ENCODE measurements at regions not wholly inside any gene's neighbourhood (a gene's known extent, or its start where the extent isn't known, plus 50 kb on each side); places are given as distances from the start of the nearest gene placed in this dataset.

DNA sequence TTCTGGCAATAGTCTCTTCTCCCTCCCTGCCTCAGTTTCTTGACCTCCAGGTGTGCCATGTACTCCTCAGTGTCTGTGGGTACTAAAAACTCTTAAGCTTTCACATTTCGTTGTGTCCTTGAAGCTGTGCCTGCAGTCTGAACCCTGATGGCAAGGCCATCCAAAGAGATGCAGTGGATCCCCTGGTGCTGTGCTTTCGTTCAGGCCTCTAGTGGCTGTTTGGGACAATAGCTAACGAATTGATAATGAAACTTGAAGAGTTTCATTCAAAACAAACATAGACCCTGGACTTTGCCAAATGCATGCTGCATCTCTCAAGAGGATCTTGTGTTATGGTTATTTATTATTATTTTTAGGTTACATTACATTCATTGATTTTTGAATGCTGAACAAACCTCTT lies 523.1 kb upstream of the FSIP2 start:
- no peak for DNase-seq
- intact Hi-C loops (cut with DNase I): no loop called here
- 32 to 40% methylated on average over 3 of the region's 3 CpGs for WGBS, 2 donors

GRCh38 chr2:185219981-185220380 lies 518.6 kb upstream of the FSIP2 start:
- TF ChIP-seq POLR2A (IDR thresholded peaks at IDR 0.05) (no peak), CTCF (IDR thresholded peaks at IDR 0.05) (no peak)
- no peak overlapping the region for H3K27ac ChIP-seq
- H3K4me3 ChIP-seq: no peak overlapping the region
- DNase-seq: no peak
- intact Hi-C loops (cut with DNase I): no loop called here
- no peaks in the 10 kb centered on the region for H3K27me3 ChIP-seq
- H3K9me3 ChIP-seq: no peaks in the 10 kb centered on the region
- no peaks in the 10 kb centered on the region for H3K36me3 ChIP-seq
- 34 to 54% methylated on average over 3 of the region's 3 CpGs for WGBS, 2 donors
- no peaks in the 10 kb centered on the region for H3K4me1 ChIP-seq

More for the DNA sequence above, 523.1 kb upstream of the FSIP2 start:
- Histone ChIP-seq H3K27ac (no peak overlapping the region), H3K27me3 (no peaks in the 10 kb centered on the region), H3K4me3 (no peak overlapping the region), H3K9me3 (no peaks in the 10 kb centered on the region), H3K4me1 (no peaks in the 10 kb centered on the region), H3K36me3 (no peaks in the 10 kb centered on the region)
- TF ChIP-seq CTCF (IDR thresholded peaks at IDR 0.05): no peak
- TF ChIP-seq POLR2A (IDR thresholded peaks at IDR 0.05): no peak

GRCh38 chr2:185222311-185222710 lies 516.3 kb upstream of the FSIP2 start:
- intact Hi-C loops (cut with DNase I): no loop called here
- no peaks in the 10 kb centered on the region for H3K9me3 ChIP-seq
- no peak for DNase-seq
- no peaks in the 10 kb centered on the region for H3K36me3 ChIP-seq
- no peaks in the 10 kb centered on the region for H3K4me1 ChIP-seq
- no peak overlapping the region for H3K27ac ChIP-seq
- H3K27me3 ChIP-seq: no peaks in the 10 kb centered on the region
- WGBS, 2 donors: 50 to 70% methylated on average over 1 of the region's 1 CpG
- H3K4me3 ChIP-seq: no peak overlapping the region
- TF ChIP-seq CTCF (IDR thresholded peaks at IDR 0.05): no peak
- no peak for TF ChIP-seq POLR2A (IDR thresholded peaks at IDR 0.05)

- H3K9me3 ChIP-seq: no peaks in the 10 kb centered on the region
- no peaks in the 10 kb centered on the region for H3K27me3 ChIP-seq
- H3K4me1 ChIP-seq: no peaks in the 10 kb centered on the region
- DNase-seq: no peak
- TF ChIP-seq POLR2A (IDR thresholded peaks at IDR 0.05) (no peak), CTCF (IDR thresholded peaks at IDR 0.05) (no peak)
- intact Hi-C loops (cut with DNase I): no loop called here
- no peak overlapping the region for H3K4me3 ChIP-seq
- H3K36me3 ChIP-seq: no peaks in the 10 kb centered on the region
- no peak overlapping the region for H3K27ac ChIP-seq
- 57 to 64% methylated on average over 3 of the region's 3 CpGs for WGBS, 2 donors
Measured at GRCh38 chr2:185227391-185227790, 511.2 kb upstream of the FSIP2 start.

GRCh38 chr2:185239491-185239890 lies 499.1 kb upstream of the FSIP2 start:
- Histone ChIP-seq H3K27me3 (no peaks in the 10 kb centered on the region), H3K36me3 (no peaks in the 10 kb centered on the region), H3K4me1 (no peaks in the 10 kb centered on the region), H3K27ac (no peak overlapping the region), H3K4me3 (no peak overlapping the region), H3K9me3 (peaks cover 0 to 11% (median 0%) of the 10 kb centered on the region in 3 donors)
- no peak for TF ChIP-seq POLR2A (IDR thresholded peaks at IDR 0.05)
- no peak for TF ChIP-seq CTCF (IDR thresholded peaks at IDR 0.05)
- 55 to 68% methylated on average over 1 of the region's 1 CpG for WGBS, 2 donors
- DNase-seq: no peak
- intact Hi-C loops (cut with DNase I): no loop called here

Data from esophagus squamous epithelium (tissue), 5 donors.